Endothelial cell of umbilical vein (primary cell): ENCODE measurements at regions not wholly inside any gene's neighbourhood (a gene's known extent, or its start where the extent isn't known, plus 50 kb on each side); places are given as distances from the start of the nearest gene placed in this dataset.

ENCODE experiments used
- POLR2A ChIP-seq: IDR thresholded peaks from 2 replicates; pipeline ENCODE4 v1.6.1; 2012; ENCODE audit warnings: low read depth, mild to moderate bottlenecking, control low read depth, low read length
- TF ChIP-seq, protein P1 (sequence below), 2 donors: IDR thresholded peaks; 1 replicate in 1 of 2; 2 replicates in 1 of 2; pipeline ENCODE4 v1.5.1; 2011; ENCODE audit warnings: low read length in 2 of 2, mild to moderate bottlenecking in 2 of 2, moderate library complexity in 2 of 2, control low read depth in 1 of 2, inconsistent platforms in 1 of 2, low read depth in 1 of 2; ENCODE audit not compliant: insufficient read depth in 1 of 2; ENCODE audit errors: extremely low read depth in 1 of 2

DNA sequence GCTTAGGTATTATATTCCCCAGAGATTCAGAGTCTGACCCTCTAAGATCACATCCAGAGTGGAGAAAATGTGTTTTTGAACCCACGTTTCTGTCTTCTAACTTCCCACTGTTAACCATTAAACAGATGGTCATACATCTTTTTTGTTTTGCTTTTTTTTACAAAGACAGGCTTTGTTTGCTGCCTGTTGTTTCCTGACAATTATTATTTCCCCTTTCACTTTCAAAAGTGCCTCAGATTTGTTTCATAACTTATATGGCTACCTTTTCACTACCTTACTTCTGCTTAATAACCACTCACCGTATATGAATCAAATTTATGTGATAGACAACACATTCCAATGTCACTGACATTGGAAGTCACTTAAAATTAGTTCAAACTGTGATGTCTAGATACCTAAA, 142.2 kb downstream of the HS3ST1 start:
- no peak for TF ChIP-seq POLR2A
- TF ChIP-seq, protein P1, sequence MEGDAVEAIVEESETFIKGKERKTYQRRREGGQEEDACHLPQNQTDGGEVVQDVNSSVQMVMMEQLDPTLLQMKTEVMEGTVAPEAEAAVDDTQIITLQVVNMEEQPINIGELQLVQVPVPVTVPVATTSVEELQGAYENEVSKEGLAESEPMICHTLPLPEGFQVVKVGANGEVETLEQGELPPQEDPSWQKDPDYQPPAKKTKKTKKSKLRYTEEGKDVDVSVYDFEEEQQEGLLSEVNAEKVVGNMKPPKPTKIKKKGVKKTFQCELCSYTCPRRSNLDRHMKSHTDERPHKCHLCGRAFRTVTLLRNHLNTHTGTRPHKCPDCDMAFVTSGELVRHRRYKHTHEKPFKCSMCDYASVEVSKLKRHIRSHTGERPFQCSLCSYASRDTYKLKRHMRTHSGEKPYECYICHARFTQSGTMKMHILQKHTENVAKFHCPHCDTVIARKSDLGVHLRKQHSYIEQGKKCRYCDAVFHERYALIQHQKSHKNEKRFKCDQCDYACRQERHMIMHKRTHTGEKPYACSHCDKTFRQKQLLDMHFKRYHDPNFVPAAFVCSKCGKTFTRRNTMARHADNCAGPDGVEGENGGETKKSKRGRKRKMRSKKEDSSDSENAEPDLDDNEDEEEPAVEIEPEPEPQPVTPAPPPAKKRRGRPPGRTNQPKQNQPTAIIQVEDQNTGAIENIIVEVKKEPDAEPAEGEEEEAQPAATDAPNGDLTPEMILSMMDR (IDR thresholded peaks at IDR 0.05; ENCODE audit: extremely low read depth in 1 of 2, insufficient read depth in 1 of 2, low read depth in 1 of 2, low read length in 2 of 2) = no peak
